ENCODE measurements at regions not wholly inside any gene's neighbourhood (a gene's known extent, or its start where the extent isn't known, plus 50 kb on each side); places are given as distances from the start of the nearest gene placed in this dataset.
"Not testable (repeated sequence)": the region's sequence is repeated elsewhere in the genome, so short reads cannot be mapped to it uniquely, and the experiment has no call there.

DNA sequence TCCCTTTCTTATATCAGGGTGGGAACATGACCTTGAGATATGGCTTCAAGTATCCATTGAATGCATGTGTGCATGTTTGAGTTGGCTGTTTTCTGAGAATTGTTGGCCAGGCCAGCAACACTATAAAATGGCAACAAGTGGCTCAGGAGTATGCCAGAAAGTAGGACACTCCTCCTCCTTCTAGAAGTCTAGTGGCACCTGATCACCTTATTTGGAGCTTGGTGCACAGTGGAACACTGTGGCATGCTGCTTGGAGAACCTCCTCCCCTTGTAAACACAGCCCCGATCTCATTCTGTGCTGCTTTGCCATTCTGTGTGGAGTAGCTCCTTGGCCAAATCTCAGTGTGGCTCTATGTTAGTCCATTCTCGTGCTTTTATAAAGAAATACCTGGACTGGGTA, 114.8 kb upstream of the NDN start:
- Histone ChIP-seq H3K27me3 (ENCODE audit: insufficient read depth, low read depth) (no peaks in the 10 kb centered on the region), H3K79me2 (ENCODE audit: insufficient read depth, low read depth) (no peaks in the 10 kb centered on the region), H3K9ac (no peak overlapping the region), H3K27ac (no peak overlapping the region), H3K4me3 (IDR thresholded peaks at IDR 0.05; ENCODE audit: insufficient read depth, low read depth, low read length) (no peak overlapping the region), H2AFZ (ENCODE audit: low read depth) (no peak overlapping the region), H3K4me2 (no peak overlapping the region), H4K20me1 (ENCODE audit: insufficient read depth) (no peaks in the 10 kb centered on the region), H3K36me3 (ENCODE audit: insufficient read depth) (no peaks in the 10 kb centered on the region), H3K4me1 (ENCODE audit: low read depth, poor library complexity, severe bottlenecking) (no peaks in the 10 kb centered on the region)
- TF ChIP-seq, protein P1, sequence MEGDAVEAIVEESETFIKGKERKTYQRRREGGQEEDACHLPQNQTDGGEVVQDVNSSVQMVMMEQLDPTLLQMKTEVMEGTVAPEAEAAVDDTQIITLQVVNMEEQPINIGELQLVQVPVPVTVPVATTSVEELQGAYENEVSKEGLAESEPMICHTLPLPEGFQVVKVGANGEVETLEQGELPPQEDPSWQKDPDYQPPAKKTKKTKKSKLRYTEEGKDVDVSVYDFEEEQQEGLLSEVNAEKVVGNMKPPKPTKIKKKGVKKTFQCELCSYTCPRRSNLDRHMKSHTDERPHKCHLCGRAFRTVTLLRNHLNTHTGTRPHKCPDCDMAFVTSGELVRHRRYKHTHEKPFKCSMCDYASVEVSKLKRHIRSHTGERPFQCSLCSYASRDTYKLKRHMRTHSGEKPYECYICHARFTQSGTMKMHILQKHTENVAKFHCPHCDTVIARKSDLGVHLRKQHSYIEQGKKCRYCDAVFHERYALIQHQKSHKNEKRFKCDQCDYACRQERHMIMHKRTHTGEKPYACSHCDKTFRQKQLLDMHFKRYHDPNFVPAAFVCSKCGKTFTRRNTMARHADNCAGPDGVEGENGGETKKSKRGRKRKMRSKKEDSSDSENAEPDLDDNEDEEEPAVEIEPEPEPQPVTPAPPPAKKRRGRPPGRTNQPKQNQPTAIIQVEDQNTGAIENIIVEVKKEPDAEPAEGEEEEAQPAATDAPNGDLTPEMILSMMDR (conservative IDR thresholded peaks at IDR 0.05; ENCODE audit: low read depth, low read length), result no peak

DNA sequence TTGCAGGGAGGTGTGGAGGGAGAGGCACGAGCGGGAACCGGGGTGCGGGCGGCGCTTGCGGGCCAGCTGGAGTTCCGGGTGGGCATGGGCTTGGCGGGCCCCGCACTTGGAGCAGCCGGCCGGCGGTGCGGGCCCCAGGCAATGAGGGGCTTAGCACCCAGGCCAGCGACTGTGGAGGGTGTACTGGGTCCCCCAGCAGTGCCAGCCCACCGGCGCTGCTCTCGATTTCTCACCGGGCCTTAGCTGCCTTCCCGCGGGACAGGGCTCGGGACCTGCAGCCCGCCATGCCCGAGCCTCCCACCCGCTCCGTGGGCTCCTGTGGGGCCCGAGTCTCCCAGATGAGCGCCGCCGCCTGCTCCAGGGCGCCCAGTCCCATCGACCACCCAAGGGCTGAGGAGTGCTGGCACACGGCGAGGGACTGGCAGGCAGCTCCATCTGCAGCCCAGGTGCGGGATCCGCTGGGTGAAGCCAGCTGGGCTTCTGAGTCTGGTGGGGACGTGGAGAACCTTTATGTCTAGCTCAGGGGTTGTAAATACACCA, 115.9 kb upstream of the NDN start:
- not testable (repeated sequence) for H3K9ac ChIP-seq; H3K27ac ChIP-seq; H3K79me2 ChIP-seq (ENCODE audit: insufficient read depth, low read depth); H3K4me3 ChIP-seq (IDR thresholded peaks at IDR 0.05; ENCODE audit: insufficient read depth, low read depth, low read length); H3K4me1 ChIP-seq (ENCODE audit: low read depth, poor library complexity, severe bottlenecking); H2AFZ ChIP-seq (ENCODE audit: low read depth); H3K27me3 ChIP-seq (ENCODE audit: insufficient read depth, low read depth); H4K20me1 ChIP-seq (ENCODE audit: insufficient read depth); H3K36me3 ChIP-seq (ENCODE audit: insufficient read depth); H3K4me2 ChIP-seq

DNA sequence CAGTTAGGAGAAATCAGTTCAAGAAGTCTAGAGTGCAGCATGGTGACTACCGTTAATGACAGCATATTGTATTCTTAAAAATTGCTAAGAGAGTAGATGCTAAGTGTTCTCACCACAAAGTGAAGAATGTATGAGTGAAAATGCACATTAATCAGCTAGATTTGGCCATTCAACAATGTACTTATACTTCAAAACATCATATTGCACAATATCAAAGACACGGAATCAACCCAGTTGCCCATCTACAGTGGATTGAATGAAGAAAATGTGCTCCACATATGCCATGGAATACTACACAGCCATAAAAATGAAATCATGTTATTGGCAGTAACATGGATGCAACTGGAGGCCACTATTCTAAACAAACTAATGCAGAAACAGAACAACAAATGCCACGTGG, 119.9 kb upstream of the NDN start:
- Histone ChIP-seq H3K27me3 (ENCODE audit: insufficient read depth, low read depth) (no peaks in the 10 kb centered on the region), H3K4me3 (IDR thresholded peaks at IDR 0.05; ENCODE audit: insufficient read depth, low read depth, low read length) (no peak overlapping the region), H3K4me2 (no peak overlapping the region), H2AFZ (ENCODE audit: low read depth) (no peak overlapping the region), H3K79me2 (ENCODE audit: insufficient read depth, low read depth) (no peaks in the 10 kb centered on the region), H3K27ac (no peak overlapping the region), H4K20me1 (ENCODE audit: insufficient read depth) (no peaks in the 10 kb centered on the region), H3K36me3 (ENCODE audit: insufficient read depth) (no peaks in the 10 kb centered on the region), H3K4me1 (ENCODE audit: low read depth, poor library complexity, severe bottlenecking) (no peaks in the 10 kb centered on the region), H3K9ac (no peak overlapping the region)
- TF ChIP-seq, protein P1 (conservative IDR thresholded peaks at IDR 0.05; ENCODE audit: low read depth, low read length), result no peak

DNA sequence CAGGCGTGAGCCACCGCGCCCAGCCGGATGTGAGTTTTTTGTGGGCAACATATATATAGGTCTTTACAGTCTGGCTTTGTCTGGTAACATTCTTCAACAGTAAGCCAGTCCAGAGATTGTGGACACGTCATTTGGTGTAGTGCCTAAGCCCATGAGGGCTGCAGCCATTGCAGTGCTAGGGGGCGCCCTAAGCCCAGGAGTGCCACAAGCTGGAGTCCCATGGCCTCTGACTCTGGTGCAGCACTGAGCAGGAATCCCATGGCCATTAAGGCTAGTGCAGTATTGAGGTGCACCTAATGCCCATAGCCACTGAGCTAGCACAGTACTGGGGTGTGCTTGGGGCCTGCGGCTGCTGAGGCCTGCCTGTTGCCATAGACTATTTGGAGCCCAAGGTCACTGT, 136.4 kb upstream of the NDN start:
- H3K36me3 ChIP-seq (ENCODE audit: insufficient read depth), result no peaks in the 10 kb centered on the region
- H3K4me3 ChIP-seq (IDR thresholded peaks at IDR 0.05; ENCODE audit: insufficient read depth, low read depth, low read length), result no peak overlapping the region
- no peak overlapping the region for H3K4me2 ChIP-seq
- H3K9ac ChIP-seq, result no peak overlapping the region
- H3K27ac ChIP-seq, result no peak overlapping the region
- no peak overlapping the region for H2AFZ ChIP-seq (ENCODE audit: low read depth)
- no peaks in the 10 kb centered on the region for H4K20me1 ChIP-seq (ENCODE audit: insufficient read depth)
- H3K79me2 ChIP-seq (ENCODE audit: insufficient read depth, low read depth), result no peaks in the 10 kb centered on the region
- TF ChIP-seq, protein P1 (conservative IDR thresholded peaks at IDR 0.05; ENCODE audit: low read depth, low read length), result no peak
- H3K4me1 ChIP-seq (ENCODE audit: low read depth, poor library complexity, severe bottlenecking), result no peaks in the 10 kb centered on the region
- no peaks in the 10 kb centered on the region for H3K27me3 ChIP-seq (ENCODE audit: insufficient read depth, low read depth)

DNA sequence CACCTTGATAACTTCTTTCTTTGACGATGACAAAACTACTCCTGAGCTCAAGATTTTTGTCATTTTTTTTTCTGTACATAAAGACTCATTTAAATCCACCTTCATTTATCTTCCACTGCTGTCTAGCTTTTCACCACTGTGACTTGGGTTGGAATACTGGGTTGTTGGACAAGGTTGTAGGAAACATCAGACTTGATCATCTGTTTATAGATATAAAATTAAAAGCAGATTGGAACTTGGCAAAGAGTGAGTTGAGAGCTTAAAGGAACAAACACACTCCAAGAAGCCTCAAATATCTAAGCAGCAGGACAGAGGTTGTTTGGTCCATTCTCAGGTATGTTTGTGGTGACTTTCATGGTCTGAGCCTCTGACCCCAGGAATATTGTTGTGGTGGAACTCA, 141.7 kb upstream of the NDN start:
- no peak overlapping the region for H3K27ac ChIP-seq
- no peak overlapping the region for H3K4me2 ChIP-seq
- H3K4me1 ChIP-seq (ENCODE audit: low read depth, poor library complexity, severe bottlenecking), result no peaks in the 10 kb centered on the region
- no peak overlapping the region for H3K4me3 ChIP-seq (IDR thresholded peaks at IDR 0.05; ENCODE audit: insufficient read depth, low read depth, low read length)
- H3K36me3 ChIP-seq (ENCODE audit: insufficient read depth), result no peaks in the 10 kb centered on the region
- H2AFZ ChIP-seq (ENCODE audit: low read depth), result no peak overlapping the region
- H4K20me1 ChIP-seq (ENCODE audit: insufficient read depth), result no peaks in the 10 kb centered on the region
- no peaks in the 10 kb centered on the region for H3K79me2 ChIP-seq (ENCODE audit: insufficient read depth, low read depth)
- TF ChIP-seq, protein P1 (conservative IDR thresholded peaks at IDR 0.05; ENCODE audit: low read depth, low read length), result no peak
- H3K9ac ChIP-seq, result no peak overlapping the region
- H3K27me3 ChIP-seq (ENCODE audit: insufficient read depth, low read depth), result no peaks in the 10 kb centered on the region

Measured in KMS-11 (cell line).